ENCODE measurements at regions not wholly inside any gene's neighbourhood (a gene's known extent, or its start where the extent isn't known, plus 50 kb on each side); places are given as distances from the start of the nearest gene placed in this dataset.

DNA sequence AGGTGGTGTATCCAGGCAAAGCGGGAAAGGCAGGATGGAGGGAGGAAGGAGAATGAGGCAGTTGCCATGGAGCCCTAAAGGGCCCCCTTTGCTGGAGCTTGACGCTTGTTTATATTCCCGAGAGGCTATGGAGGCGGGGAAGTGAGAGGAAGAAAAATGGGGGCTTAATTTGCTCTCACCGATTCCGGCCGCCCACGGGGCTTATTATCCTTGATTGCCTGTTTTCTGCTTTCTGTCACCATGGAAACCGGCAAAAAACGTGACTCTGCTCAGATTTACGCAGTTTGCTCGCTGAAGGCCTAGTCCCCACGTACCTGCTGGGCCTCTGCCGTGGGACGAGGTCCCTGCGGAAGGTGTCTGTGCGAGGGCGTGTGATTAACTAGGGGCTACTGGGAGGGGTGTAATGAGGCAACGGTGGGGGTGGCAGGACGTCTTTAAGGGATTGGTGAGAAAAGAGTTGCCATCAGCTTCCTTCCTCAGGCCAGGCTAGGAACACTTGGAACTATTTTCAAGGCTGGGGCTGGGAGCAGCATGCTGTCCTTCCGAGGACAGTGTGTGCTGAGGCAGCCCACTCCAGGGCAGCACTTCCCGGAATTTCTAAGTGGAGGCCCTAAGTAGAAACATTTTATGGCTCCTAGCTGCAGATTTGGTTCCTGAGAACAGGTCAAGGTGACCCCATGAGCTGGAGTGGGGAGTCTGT lies 110.8 kb upstream of the NDN start:
- TF ChIP-seq, protein P1, sequence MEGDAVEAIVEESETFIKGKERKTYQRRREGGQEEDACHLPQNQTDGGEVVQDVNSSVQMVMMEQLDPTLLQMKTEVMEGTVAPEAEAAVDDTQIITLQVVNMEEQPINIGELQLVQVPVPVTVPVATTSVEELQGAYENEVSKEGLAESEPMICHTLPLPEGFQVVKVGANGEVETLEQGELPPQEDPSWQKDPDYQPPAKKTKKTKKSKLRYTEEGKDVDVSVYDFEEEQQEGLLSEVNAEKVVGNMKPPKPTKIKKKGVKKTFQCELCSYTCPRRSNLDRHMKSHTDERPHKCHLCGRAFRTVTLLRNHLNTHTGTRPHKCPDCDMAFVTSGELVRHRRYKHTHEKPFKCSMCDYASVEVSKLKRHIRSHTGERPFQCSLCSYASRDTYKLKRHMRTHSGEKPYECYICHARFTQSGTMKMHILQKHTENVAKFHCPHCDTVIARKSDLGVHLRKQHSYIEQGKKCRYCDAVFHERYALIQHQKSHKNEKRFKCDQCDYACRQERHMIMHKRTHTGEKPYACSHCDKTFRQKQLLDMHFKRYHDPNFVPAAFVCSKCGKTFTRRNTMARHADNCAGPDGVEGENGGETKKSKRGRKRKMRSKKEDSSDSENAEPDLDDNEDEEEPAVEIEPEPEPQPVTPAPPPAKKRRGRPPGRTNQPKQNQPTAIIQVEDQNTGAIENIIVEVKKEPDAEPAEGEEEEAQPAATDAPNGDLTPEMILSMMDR (IDR thresholded peaks at IDR 0.05; ENCODE audit: poor library complexity, severe bottlenecking): no peak
- TF ChIP-seq POLR2AphosphoS5 (IDR thresholded peaks at IDR 0.05): peak; percentile 78

Measured in neural cell (in vitro differentiated cells).